Loucy (cell line): ENCODE measurements at regions not wholly inside any gene's neighbourhood (a gene's known extent, or its start where the extent isn't known, plus 50 kb on each side); places are given as distances from the start of the nearest gene placed in this dataset.

Experiments
- H2AFZ ChIP-seq: fragments of 200-600 bp; sonication (generic); 2 replicates; pipeline ENCODE4 v1.6.0; 2016; ENCODE audit warnings: antibody characterized with exemption, mild to moderate bottlenecking, low read length, moderate library complexity
- H3F3A ChIP-seq: fragments of 200-600 bp; 2 replicates; pipeline ENCODE4 v1.6.0; 2016; ENCODE audit warnings: antibody characterized with exemption, low read depth, mild to moderate bottlenecking
- H3K27me3 ChIP-seq: fragments of 200-600 bp; sonication (generic); 2 replicates; pipeline ENCODE4 v1.6.1; 2014; ENCODE audit warnings: low read length, mild to moderate bottlenecking; ENCODE audit not compliant: insufficient read depth, poor library complexity, severe bottlenecking
- H3K36me3 ChIP-seq: fragments of 200-600 bp; sonication (generic); 2 replicates; pipeline ENCODE4 v1.6.1; 2016; ENCODE audit warnings: low read length; ENCODE audit not compliant: insufficient read depth
- H3K4me1 ChIP-seq: fragments of 200-600 bp; sonication (generic); 2 replicates; pipeline ENCODE4 v1.5.1; 2014; ENCODE audit warnings: low read length, mild to moderate bottlenecking; ENCODE audit not compliant: insufficient read depth, poor library complexity, severe bottlenecking
- H3K4me2 ChIP-seq: fragments of 200-600 bp; sonication (generic); 2 replicates; pipeline ENCODE4 v1.6.0; 2014; ENCODE audit warnings: antibody characterized with exemption, low read length, low read depth, mild to moderate bottlenecking; ENCODE audit not compliant: poor library complexity, severe bottlenecking
- H3K4me3 ChIP-seq: fragments of 200-600 bp; sonication (generic); 2 replicates; pipeline ENCODE4 v1.5.1; 2014; ENCODE audit warnings: low read length, mild to moderate bottlenecking, mixed read lengths; ENCODE audit not compliant: poor library complexity, severe bottlenecking
- H3K79me2 ChIP-seq: fragments of 200-600 bp; sonication (generic); 2 replicates; pipeline ENCODE4 v1.6.1; 2014; ENCODE audit warnings: low read length; ENCODE audit not compliant: insufficient read depth
- H3K9ac ChIP-seq: fragments of 200-600 bp; sonication (generic); 2 replicates; pipeline ENCODE4 v1.6.0; 2014; ENCODE audit warnings: mild to moderate bottlenecking, low read depth, low read length, moderate library complexity; ENCODE audit not compliant: poor library complexity, severe bottlenecking
- H3K9me2 ChIP-seq: fragments of 200-600 bp; sonication (generic); replicated peaks from 2 replicates; pipeline ENCODE4 v1.6.1; 2016; ENCODE audit warnings: low read depth, low read length, mixed read lengths
- H3K9me3 ChIP-seq: fragments of 200-600 bp; sonication (generic); 2 replicates; pipeline ENCODE4 v1.6.1; 2014; ENCODE audit warnings: mild to moderate bottlenecking, antibody characterized with exemption, low read length, low read depth; ENCODE audit not compliant: insufficient read depth
- H4K20me1 ChIP-seq: fragments of 200-600 bp; sonication (generic); 2 replicates; pipeline ENCODE4 v1.6.0; 2014; ENCODE audit warnings: antibody characterized with exemption, low read length, mild to moderate bottlenecking; ENCODE audit not compliant: insufficient read depth, poor library complexity, severe bottlenecking
- EZH2phosphoT487 ChIP-seq: fragments of 200-600 bp; IDR thresholded peaks from 2 replicates; pipeline ENCODE4 v1.6.1; 2018; ENCODE audit warnings: antibody characterized with exemption, mild to moderate bottlenecking, moderate library complexity, borderline replicate concordance
- TF ChIP-seq, protein P1 (sequence below): fragments of 200-600 bp; sonication (generic); conservative IDR thresholded peaks from 2 replicates; pipeline ENCODE4 v1.5.1; 2014; ENCODE audit warnings: mild to moderate bottlenecking, antibody characterized with exemption, low read length

DNA sequence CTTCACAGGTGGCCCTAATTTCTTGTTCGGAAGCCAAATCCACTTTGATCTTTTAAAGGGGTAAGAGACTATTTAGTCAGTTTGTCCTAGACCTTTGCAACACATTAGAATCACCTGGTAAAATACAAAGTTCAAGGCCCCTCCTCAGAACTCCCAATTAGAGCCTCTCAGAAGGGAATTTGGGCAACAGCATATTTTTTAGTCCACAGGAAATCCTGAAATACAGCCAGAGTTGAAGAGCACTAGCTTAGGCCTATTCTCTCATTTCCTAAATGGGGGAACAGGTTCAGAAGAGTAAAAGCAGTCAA is 151.3 kb upstream of the FSCB start:
- Histone ChIP-seq H3K4me3 (no peak overlapping the region), H3K4me2 (no peak overlapping the region), H3K9me2 (no peaks in the 10 kb centered on the region), H3F3A (no peaks in the 10 kb centered on the region), H4K20me1 (no peaks in the 10 kb centered on the region), H3K36me3 (no peaks in the 10 kb centered on the region), H3K9me3 (no peaks in the 10 kb centered on the region), H2AFZ (no peak overlapping the region), H3K9ac (no peak overlapping the region), H3K79me2 (no peaks in the 10 kb centered on the region), H3K4me1 (peaks cover 2% of the 10 kb centered on the region), H3K27me3 (no peaks in the 10 kb centered on the region)
- TF ChIP-seq, protein P1, sequence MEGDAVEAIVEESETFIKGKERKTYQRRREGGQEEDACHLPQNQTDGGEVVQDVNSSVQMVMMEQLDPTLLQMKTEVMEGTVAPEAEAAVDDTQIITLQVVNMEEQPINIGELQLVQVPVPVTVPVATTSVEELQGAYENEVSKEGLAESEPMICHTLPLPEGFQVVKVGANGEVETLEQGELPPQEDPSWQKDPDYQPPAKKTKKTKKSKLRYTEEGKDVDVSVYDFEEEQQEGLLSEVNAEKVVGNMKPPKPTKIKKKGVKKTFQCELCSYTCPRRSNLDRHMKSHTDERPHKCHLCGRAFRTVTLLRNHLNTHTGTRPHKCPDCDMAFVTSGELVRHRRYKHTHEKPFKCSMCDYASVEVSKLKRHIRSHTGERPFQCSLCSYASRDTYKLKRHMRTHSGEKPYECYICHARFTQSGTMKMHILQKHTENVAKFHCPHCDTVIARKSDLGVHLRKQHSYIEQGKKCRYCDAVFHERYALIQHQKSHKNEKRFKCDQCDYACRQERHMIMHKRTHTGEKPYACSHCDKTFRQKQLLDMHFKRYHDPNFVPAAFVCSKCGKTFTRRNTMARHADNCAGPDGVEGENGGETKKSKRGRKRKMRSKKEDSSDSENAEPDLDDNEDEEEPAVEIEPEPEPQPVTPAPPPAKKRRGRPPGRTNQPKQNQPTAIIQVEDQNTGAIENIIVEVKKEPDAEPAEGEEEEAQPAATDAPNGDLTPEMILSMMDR, result no peak
- TF ChIP-seq EZH2phosphoT487, result no peak

DNA sequence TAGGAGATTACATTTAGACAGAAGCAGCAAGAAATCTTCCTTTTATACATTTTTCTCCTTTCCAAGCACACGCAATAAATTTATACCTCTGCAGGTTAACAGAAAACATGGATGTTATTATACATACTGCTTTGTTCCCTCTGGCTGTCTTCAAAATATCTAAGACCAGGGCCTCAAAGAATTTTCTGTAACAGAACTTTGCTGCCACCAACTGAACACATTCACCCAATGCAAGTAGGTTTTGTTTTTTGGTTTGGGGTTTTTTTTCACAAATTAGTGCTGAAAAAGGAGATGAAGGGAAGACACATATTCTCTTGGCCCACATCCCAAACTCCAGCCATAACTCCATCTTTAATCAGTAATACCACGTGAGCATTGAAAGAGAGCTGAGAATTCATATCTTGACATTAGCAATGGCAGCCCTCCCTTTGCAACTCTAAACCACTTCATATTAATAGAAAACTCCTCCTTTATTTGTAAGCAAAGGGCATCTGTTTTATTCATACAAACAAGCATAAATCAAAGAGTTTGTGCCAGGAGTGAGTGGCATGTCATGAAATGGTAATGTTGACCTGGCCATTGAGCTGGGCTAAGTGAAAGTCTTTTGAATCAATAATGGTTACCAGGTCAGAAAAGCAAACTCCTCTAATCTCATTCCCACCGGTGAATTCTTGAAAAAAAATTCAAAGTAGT is 150.8 kb upstream of the FSCB start:
- no peaks in the 10 kb centered on the region for H3K27me3 ChIP-seq
- no peaks in the 10 kb centered on the region for H3K36me3 ChIP-seq
- no peak overlapping the region for H3K9ac ChIP-seq
- no peak overlapping the region for H2AFZ ChIP-seq
- no peak overlapping the region for H3K4me3 ChIP-seq
- TF ChIP-seq, protein P1, result no peak
- no peak for TF ChIP-seq EZH2phosphoT487
- no peaks in the 10 kb centered on the region for H3K4me1 ChIP-seq
- H3K9me3 ChIP-seq, result no peaks in the 10 kb centered on the region
- H3K4me2 ChIP-seq, result no peak overlapping the region
- H3F3A ChIP-seq, result no peaks in the 10 kb centered on the region
- no peaks in the 10 kb centered on the region for H3K79me2 ChIP-seq
- no peaks in the 10 kb centered on the region for H4K20me1 ChIP-seq
- H3K9me2 ChIP-seq, result no peaks in the 10 kb centered on the region

DNA sequence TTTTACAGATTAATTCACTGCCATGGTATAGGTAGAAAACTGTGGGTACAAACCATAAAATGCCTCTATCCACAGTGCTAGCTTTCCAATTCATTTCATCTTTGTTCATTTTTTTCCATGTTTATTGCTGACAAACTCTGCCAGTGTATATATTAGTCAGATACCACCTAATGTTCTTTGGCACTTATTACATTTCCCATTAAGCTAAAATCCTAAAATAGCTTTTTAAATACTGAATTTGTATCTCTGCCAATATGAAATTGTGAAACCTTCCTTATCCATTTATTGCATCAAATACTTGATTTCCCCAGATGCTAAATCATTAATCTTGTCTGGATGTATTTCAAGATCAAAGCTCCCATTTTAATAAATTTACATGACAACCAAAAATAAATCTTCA is 150.1 kb upstream of the FSCB start:
- H4K20me1 ChIP-seq, result no peaks in the 10 kb centered on the region
- TF ChIP-seq, protein P1, result no peak
- no peak for TF ChIP-seq EZH2phosphoT487
- H3K4me1 ChIP-seq, result no peaks in the 10 kb centered on the region
- no peaks in the 10 kb centered on the region for H3K9me3 ChIP-seq
- H3K27me3 ChIP-seq, result no peaks in the 10 kb centered on the region
- no peak overlapping the region for H3K4me2 ChIP-seq
- H3K79me2 ChIP-seq, result no peaks in the 10 kb centered on the region
- no peaks in the 10 kb centered on the region for H3K9me2 ChIP-seq
- H3K4me3 ChIP-seq, result no peak overlapping the region
- H3K9ac ChIP-seq, result no peak overlapping the region
- H2AFZ ChIP-seq, result no peak overlapping the region
- no peaks in the 10 kb centered on the region for H3K36me3 ChIP-seq
- H3F3A ChIP-seq, result no peaks in the 10 kb centered on the region
